CD4-positive, alpha-beta T cell (primary cell): ENCODE measurements at regions not wholly inside any gene's neighbourhood (a gene's known extent, or its start where the extent isn't known, plus 50 kb on each side); places are given as distances from the start of the nearest gene placed in this dataset.

Source experiments
- ATAC-seq: fragments of 200-7000 bp; cut with Tn5 transposase; one replicate; pipeline ENCODE4 v1.10.0; 2022; ENCODE audit warnings: mild to moderate bottlenecking; ENCODE audit not compliant: poor library complexity
- CTCF ChIA-PET: fragments of 350-600 bp; sonication (Branson Sonifier 250); formaldehyde crosslinking; loops from one replicate; lab custom pipeline; 2021; ENCODE audit warnings: antibody characterized with exemption, inconsistent platforms; lab: Charles Lee
- POLR2A ChIA-PET: fragments of 350-600 bp; sonication (Branson Sonifier 250); formaldehyde crosslinking; loops from one replicate; lab custom pipeline; 2021; ENCODE audit warnings: antibody characterized with exemption, inconsistent platforms; lab: Charles Lee
- DNase-seq, 14 experiments: peaks; one replicate each; pipeline ENCODE4 v3.0.0-alpha.2; 2013 to 2020; ENCODE audit warnings: mixed read lengths in 2 of 14
- H3K27ac ChIP-seq, 2 donors: one replicate each; pipeline versions ENCODE4 v1.5.1 to v1.7.0; 2013; ENCODE audit warnings: low read length in 2 of 2, low read depth in 1 of 2, mild to moderate bottlenecking in 1 of 2
- H3K27me3 ChIP-seq, 2 experiments: 1 replicate in 1 of 2; 2 replicates in 1 of 2; pipeline versions ENCODE4 v1.6.1 to v1.7.0; 2013; ENCODE audit warnings: low read length in 2 of 2, control low read depth in 1 of 2, mild to moderate bottlenecking in 1 of 2, moderate library complexity in 1 of 2; ENCODE audit not compliant: insufficient read depth in 2 of 2, control insufficient read depth in 1 of 2
- H3K36me3 ChIP-seq: one replicate; pipeline ENCODE4 v1.6.1; 2013; ENCODE audit warnings: low read length, control low read depth; ENCODE audit not compliant: insufficient read depth
- H3K4me1 ChIP-seq: one replicate; pipeline ENCODE4 v1.6.1; 2013; ENCODE audit warnings: low read length, control low read depth; ENCODE audit not compliant: insufficient read depth
- H3K4me3 ChIP-seq: one replicate; pipeline ENCODE4 v1.5.1; 2013; ENCODE audit warnings: mild to moderate bottlenecking, low read length, moderate library complexity
- H3K9me3 ChIP-seq, 2 experiments: 1 replicate in 1 of 2; 2 replicates in 1 of 2; pipeline versions ENCODE4 v1.6.1 to v1.7.0; 2013; ENCODE audit warnings: low read length in 2 of 2, mild to moderate bottlenecking in 2 of 2, control low read depth in 1 of 2, moderate library complexity in 1 of 2; ENCODE audit not compliant: control insufficient read depth in 1 of 2, insufficient read depth in 1 of 2
- H3K27ac Mint-ChIP-seq: one replicate; pipeline ENCODE4 v1.8.0; 2020; ENCODE audit warnings: mixed read lengths
- H3K27me3 Mint-ChIP-seq: one replicate; pipeline ENCODE4 v1.8.0; 2021; ENCODE audit warnings: mixed read lengths
- H3K36me3 Mint-ChIP-seq: one replicate; pipeline ENCODE4 v1.8.0; 2021; ENCODE audit warnings: low read depth, mixed read lengths
- H3K4me1 Mint-ChIP-seq: one replicate; pipeline ENCODE4 v1.8.0; 2021; ENCODE audit warnings: low read depth, mixed read lengths
- H3K4me3 Mint-ChIP-seq: one replicate; pipeline ENCODE4 v1.8.0; 2020; ENCODE audit warnings: mild to moderate bottlenecking, mixed read lengths
- H3K9me3 Mint-ChIP-seq: one replicate; pipeline ENCODE4 v1.8.0; 2020; ENCODE audit warnings: mixed read lengths
- CTCF ChIP-seq: fragments of 200-600 bp; IDR thresholded peaks from one replicate; pipeline ENCODE4 v1.8.0; 2022; ENCODE audit warnings: antibody characterized with exemption, mild to moderate bottlenecking
- intact Hi-C, 2 experiments: fragments of 100-400 bp; cut with DNase I in 1 of 2; cut with micrococcal nuclease in 1 of 2; formaldehyde crosslinking; loops; one replicate each; pipeline versions ENCODE4 v1.15.1 to v1.9.0; 2023 to 2025; cut with DNase I, micrococcal nuclease

- Mint-ChIP-seq H3K27me3 (peaks cover 5% of the 10 kb centered on the region), H3K9me3 (no peaks in the 10 kb centered on the region), H3K27ac (no peak overlapping the region), H3K36me3 (no peaks in the 10 kb centered on the region), H3K4me3 (no peak overlapping the region), H3K4me1 (no peaks in the 10 kb centered on the region)
- ATAC-seq: no peak
- TF ChIP-seq CTCF: no peak
- ChIA-PET POLR2A (no interaction called here), CTCF (no interaction called here)
- intact Hi-C loops: no loop called here
- no peak overlapping the region for H3K27ac ChIP-seq
- no peaks in the 10 kb centered on the region for H3K9me3 ChIP-seq
- DNase-seq: no peak
- peaks cover 0 to 4% of the 10 kb centered on the region in 2 experiments for H3K27me3 ChIP-seq
- no peak overlapping the region for H3K4me3 ChIP-seq
- no peaks in the 10 kb centered on the region for H3K36me3 ChIP-seq
- no peaks in the 10 kb centered on the region for H3K4me1 ChIP-seq
Measured at GRCh38 chr20:57801581-57801980, 91.8 kb upstream of the PMEPA1 start.

- H3K27me3 Mint-ChIP-seq: peaks cover 5% of the 10 kb centered on the region
- DNase-seq: no peak
- peaks cover 0 to 4% of the 10 kb centered on the region in 2 experiments for H3K27me3 ChIP-seq
- H3K36me3 ChIP-seq: no peaks in the 10 kb centered on the region
- no peak for TF ChIP-seq CTCF
- H3K27ac Mint-ChIP-seq: no peak overlapping the region
- no peak for ATAC-seq
- ChIA-PET CTCF (no interaction called here), POLR2A (no interaction called here)
- H3K9me3 Mint-ChIP-seq: no peaks in the 10 kb centered on the region
- H3K4me1 Mint-ChIP-seq: no peaks in the 10 kb centered on the region
- no peaks in the 10 kb centered on the region for H3K36me3 Mint-ChIP-seq
- H3K4me3 Mint-ChIP-seq: no peak overlapping the region
- H3K27ac ChIP-seq: no peak overlapping the region
- no peaks in the 10 kb centered on the region for H3K4me1 ChIP-seq
- intact Hi-C loops: no loop called here
- H3K9me3 ChIP-seq: no peaks in the 10 kb centered on the region
- H3K4me3 ChIP-seq: no peak overlapping the region
Measured at GRCh38 chr20:57800791-57801430, 91.1 kb upstream of the PMEPA1 start.

GRCh38 chr20:57797401-57797800 is 87.6 kb upstream of the PMEPA1 start:
- ChIA-PET POLR2A (no interaction called here), CTCF (no interaction called here)
- no peaks in the 10 kb centered on the region for H3K4me1 ChIP-seq
- no peak overlapping the region for H3K4me3 ChIP-seq
- Mint-ChIP-seq H3K36me3 (no peaks in the 10 kb centered on the region), H3K9me3 (no peaks in the 10 kb centered on the region), H3K27ac (no peak overlapping the region), H3K27me3 (no peaks in the 10 kb centered on the region), H3K4me1 (no peaks in the 10 kb centered on the region), H3K4me3 (no peak overlapping the region)
- ATAC-seq: no peak
- H3K9me3 ChIP-seq: no peaks in the 10 kb centered on the region
- H3K36me3 ChIP-seq: no peaks in the 10 kb centered on the region
- intact Hi-C loops: no loop called here
- H3K27me3 ChIP-seq: no peaks in the 10 kb centered on the region
- DNase-seq: no peak
- H3K27ac ChIP-seq: no peak overlapping the region
- TF ChIP-seq CTCF: no peak
